DND-41 (cell line): ENCODE measurements at regions not wholly inside any gene's neighbourhood (a gene's known extent, or its start where the extent isn't known, plus 50 kb on each side); places are given as distances from the start of the nearest gene placed in this dataset.

ENCODE experiments used
- ATAC-seq: fragments of 200-7000 bp; cut with Tn5 transposase; 3 replicates; pipeline ENCODE4 v1.9.1; 2021; ENCODE audit warnings: low read depth; ENCODE audit not compliant: insufficient read depth
- DNase-seq: peaks from one replicate; pipeline ENCODE4 v3.0.0-alpha.2; 2020
- H2AFZ ChIP-seq: 2 replicates; pipeline ENCODE4 v1.6.0; 2012; ENCODE audit warnings: low read depth, low read length
- H3K27ac ChIP-seq: 2 replicates; pipeline ENCODE4 v1.5.1; 2012; ENCODE audit warnings: low read length, inconsistent platforms
- H3K27me3 ChIP-seq: fragments of 200-600 bp; sonication (generic); 2 replicates; pipeline ENCODE4 v1.6.0; 2012; ENCODE audit warnings: low read length, mild to moderate bottlenecking, inconsistent platforms; ENCODE audit not compliant: insufficient read depth, poor library complexity
- H3K36me3 ChIP-seq: 2 replicates; pipeline ENCODE4 v1.5.1; 2012; ENCODE audit warnings: low read length, inconsistent platforms; ENCODE audit not compliant: insufficient read depth
- H3K4me1 ChIP-seq: 2 replicates; pipeline ENCODE4 v1.5.1; 2012; ENCODE audit warnings: mild to moderate bottlenecking, low read length; ENCODE audit not compliant: insufficient read depth
- H3K4me2 ChIP-seq: 2 replicates; pipeline ENCODE4 v1.6.0; 2012; ENCODE audit warnings: mild to moderate bottlenecking, moderate library complexity, low read length, inconsistent platforms; ENCODE audit not compliant: insufficient read depth
- H3K4me3 ChIP-seq, 2 experiments: fragments of 200-600 bp in 1 of 2; shearing (Covaris generic) in 1 of 2; 2 replicates each; pipeline ENCODE4 v1.5.1; 2012 to 2016; ENCODE audit warnings: inconsistent platforms in 2 of 2, low read length in 2 of 2, mild to moderate bottlenecking in 2 of 2, low read depth in 1 of 2, moderate library complexity in 1 of 2
- H3K79me2 ChIP-seq: 2 replicates; pipeline ENCODE4 v1.6.0; 2012; ENCODE audit warnings: low read length, inconsistent platforms; ENCODE audit not compliant: insufficient read depth
- H3K9ac ChIP-seq: 2 replicates; pipeline ENCODE4 v1.6.0; 2012; ENCODE audit warnings: low read depth, mild to moderate bottlenecking, inconsistent platforms, low read length, moderate library complexity
- H3K9me3 ChIP-seq: 2 replicates; pipeline ENCODE4 v1.5.1; 2012; ENCODE audit warnings: low read length, moderate library complexity, mild to moderate bottlenecking, inconsistent platforms; ENCODE audit not compliant: insufficient read depth, severe bottlenecking
- H4K20me1 ChIP-seq: 2 replicates; pipeline ENCODE4 v1.6.0; 2012; ENCODE audit warnings: low read length; ENCODE audit not compliant: insufficient read depth
- CTCF ChIP-seq: IDR thresholded peaks from 2 replicates; pipeline ENCODE4 v1.5.1; 2012; ENCODE audit warnings: borderline replicate concordance, low read length, moderate library complexity, mild to moderate bottlenecking; ENCODE audit not compliant: poor library complexity, severe bottlenecking; ENCODE audit errors: extremely low read depth
- EZH2 ChIP-seq: IDR thresholded peaks from 3 replicates; pipeline ENCODE4 v1.6.1; 2012; ENCODE audit warnings: borderline replicate concordance, low read depth, mild to moderate bottlenecking, moderate library complexity, low read length, inconsistent platforms; ENCODE audit not compliant: severe bottlenecking

DNA sequence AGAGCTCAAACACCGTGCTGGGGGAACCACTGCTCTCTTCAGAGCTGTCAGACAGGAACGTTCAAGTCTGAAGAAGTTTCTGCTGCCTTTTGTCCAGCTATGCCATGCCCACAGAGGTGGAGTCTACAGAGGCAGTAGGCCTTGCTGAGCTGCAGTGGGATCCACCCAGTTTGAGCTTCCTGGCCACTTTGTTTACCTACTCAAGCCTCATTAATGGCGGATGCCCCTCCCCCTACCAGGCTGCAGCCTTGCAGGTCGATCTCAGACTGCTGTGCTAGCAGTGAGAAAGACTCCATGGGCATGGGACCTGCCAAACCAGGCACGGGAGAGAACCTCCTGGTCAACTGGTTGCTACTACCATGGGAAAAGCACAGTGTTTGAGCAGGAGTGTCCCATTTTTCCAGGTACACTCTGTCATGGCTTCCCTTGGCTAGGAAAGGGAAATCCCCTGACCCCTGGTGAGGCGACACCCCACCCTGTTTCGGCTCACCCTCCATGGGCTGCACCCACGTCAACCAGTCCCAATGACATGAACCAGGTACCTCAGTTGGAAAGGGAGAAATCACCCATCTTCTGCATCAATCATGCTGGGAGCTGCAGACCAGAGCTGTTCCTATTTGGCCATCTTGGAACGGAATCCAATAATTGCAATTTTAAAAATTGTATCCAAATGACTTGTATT lies 246.9 kb upstream of the ADAMTS16 start:
- Histone ChIP-seq H3K79me2 (no peaks in the 10 kb centered on the region), H3K36me3 (no peaks in the 10 kb centered on the region), H3K4me3 (no peak overlapping the region), H3K4me1 (no peaks in the 10 kb centered on the region), H3K9me3 (no peaks in the 10 kb centered on the region), H2AFZ (no peak overlapping the region), H4K20me1 (no peaks in the 10 kb centered on the region), H3K4me2 (no peak overlapping the region), H3K27me3 (peaks cover 10% of the 10 kb centered on the region), H3K9ac (no peak overlapping the region), H3K27ac (no peak overlapping the region)
- no peak for DNase-seq
- no peak for ATAC-seq
- no peak for TF ChIP-seq EZH2
- no peak for TF ChIP-seq CTCF

DNA sequence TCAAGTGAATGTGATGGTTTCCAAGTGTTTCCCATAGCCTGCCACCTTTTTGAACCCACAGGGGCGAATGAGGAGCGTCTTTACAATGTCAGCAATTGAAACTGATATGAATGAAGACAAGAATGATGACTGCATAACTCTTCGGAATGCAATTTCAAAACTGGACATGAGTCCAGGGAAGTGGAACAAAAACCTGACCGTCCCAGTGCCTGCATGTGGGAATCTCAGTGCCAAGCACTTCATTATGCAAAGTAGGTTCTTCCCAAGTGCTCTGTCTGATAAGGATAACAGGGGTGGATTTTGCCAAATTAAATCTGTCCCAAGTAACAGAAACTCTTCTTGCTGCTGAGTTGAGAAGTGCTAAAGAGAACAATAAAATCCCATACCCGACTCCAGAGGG lies 243.8 kb upstream of the ADAMTS16 start:
- Histone ChIP-seq H3K4me1 (no peaks in the 10 kb centered on the region), H4K20me1 (no peaks in the 10 kb centered on the region), H3K9ac (no peak overlapping the region), H3K36me3 (no peaks in the 10 kb centered on the region), H3K27ac (no peak overlapping the region), H3K4me2 (no peak overlapping the region), H2AFZ (no peak overlapping the region), H3K9me3 (no peaks in the 10 kb centered on the region), H3K79me2 (no peaks in the 10 kb centered on the region), H3K27me3 (peaks cover 13% of the 10 kb centered on the region), H3K4me3 (no peak overlapping the region)
- DNase-seq: no peak
- ATAC-seq: no peak
- no peak for TF ChIP-seq CTCF
- TF ChIP-seq EZH2: no peak

- DNase-seq: no peak
- Histone ChIP-seq H3K9ac (no peak overlapping the region), H3K27ac (no peak overlapping the region), H3K4me2 (no peak overlapping the region), H3K9me3 (no peaks in the 10 kb centered on the region), H4K20me1 (no peaks in the 10 kb centered on the region), H3K79me2 (no peaks in the 10 kb centered on the region), H3K4me1 (no peaks in the 10 kb centered on the region), H3K4me3 (no peak overlapping the region), H3K36me3 (no peaks in the 10 kb centered on the region), H2AFZ (no peak overlapping the region), H3K27me3 (peaks cover 31% of the 10 kb centered on the region)
- TF ChIP-seq CTCF (no peak), EZH2 (no peak)
- no peak for ATAC-seq
These were observed 238.8 kb upstream of the ADAMTS16 start for GRCh38 chr5:4901305-4901811.
